GM21723 (cell line): ENCODE measurements at regions not wholly inside any gene's neighbourhood (a gene's known extent, or its start where the extent isn't known, plus 50 kb on each side); places are given as distances from the start of the nearest gene placed in this dataset.

Experiments used
- ATAC-seq: cut with Tn5 transposase; IDR thresholded peaks from one replicate; pipeline ENCODE4 v1.9.1; 2021; ENCODE audit warnings: mild to moderate bottlenecking, moderate library complexity; ENCODE audit not compliant: unreplicated experiment

- no peak for ATAC-seq
Observed at GRCh38 chr2:128640845-128641360, 322.2 kb upstream of the HS6ST1 start.

GRCh38 chr2:128641421-128642080, 322.9 kb upstream of the HS6ST1 start:
- ATAC-seq, result no peak

- ATAC-seq, result no peak
Observed at GRCh38 chr2:128642316-128642715, 323.6 kb upstream of the HS6ST1 start.

- ATAC-seq, result no peak
Observed at GRCh38 chr2:128642821-128643220, 324.2 kb upstream of the HS6ST1 start.

- ATAC-seq, result no peak
Observed at GRCh38 chr2:128643221-128644065, 324.8 kb upstream of the HS6ST1 start.

- no peak for ATAC-seq
Observed at GRCh38 chr2:128644156-128644555, 325.5 kb upstream of the HS6ST1 start.

- ATAC-seq, result no peak
Observed at GRCh38 chr2:128644718-128645256, 326.1 kb upstream of the HS6ST1 start.

- ATAC-seq, result no peak
Observed at GRCh38 chr2:128645631-128646030, 327.0 kb upstream of the HS6ST1 start.

- no peak for ATAC-seq
Observed at GRCh38 chr2:128646091-128646490, 327.4 kb upstream of the HS6ST1 start.

- no peak for ATAC-seq
Observed at GRCh38 chr2:128646691-128647090, 328.0 kb upstream of the HS6ST1 start.

GRCh38 chr2:128651000-128651399, 332.3 kb upstream of the HS6ST1 start:
- no peak for ATAC-seq

- no peak for ATAC-seq
Observed at GRCh38 chr2:128654408-128654807, 335.7 kb upstream of the HS6ST1 start.

- no peak for ATAC-seq
Observed at GRCh38 chr2:128660836-128661235, 342.2 kb upstream of the HS6ST1 start.

GRCh38 chr2:128661311-128661710, 342.6 kb upstream of the HS6ST1 start:
- no peak for ATAC-seq

- ATAC-seq, result no peak
Observed at GRCh38 chr2:128662051-128662471, 343.4 kb upstream of the HS6ST1 start.

- no peak for ATAC-seq
Observed at GRCh38 chr2:128663371-128664050, 344.8 kb upstream of the HS6ST1 start.

- ATAC-seq, result no peak
Observed at GRCh38 chr2:128664499-128664971, 345.9 kb upstream of the HS6ST1 start.

- ATAC-seq, result no peak
Observed at GRCh38 chr2:128665113-128665512, 346.4 kb upstream of the HS6ST1 start.

GRCh38 chr2:128666596-128666995, 347.9 kb upstream of the HS6ST1 start:
- ATAC-seq, result no peak

GRCh38 chr2:128667391-128667790, 348.7 kb upstream of the HS6ST1 start:
- no peak for ATAC-seq

GRCh38 chr2:128668946-128669345, 350.3 kb upstream of the HS6ST1 start:
- ATAC-seq, result no peak
